ENCODE measurements at regions not wholly inside any gene's neighbourhood (a gene's known extent, or its start where the extent isn't known, plus 50 kb on each side); places are given as distances from the start of the nearest gene placed in this dataset.

- TF ChIP-seq, protein P1, sequence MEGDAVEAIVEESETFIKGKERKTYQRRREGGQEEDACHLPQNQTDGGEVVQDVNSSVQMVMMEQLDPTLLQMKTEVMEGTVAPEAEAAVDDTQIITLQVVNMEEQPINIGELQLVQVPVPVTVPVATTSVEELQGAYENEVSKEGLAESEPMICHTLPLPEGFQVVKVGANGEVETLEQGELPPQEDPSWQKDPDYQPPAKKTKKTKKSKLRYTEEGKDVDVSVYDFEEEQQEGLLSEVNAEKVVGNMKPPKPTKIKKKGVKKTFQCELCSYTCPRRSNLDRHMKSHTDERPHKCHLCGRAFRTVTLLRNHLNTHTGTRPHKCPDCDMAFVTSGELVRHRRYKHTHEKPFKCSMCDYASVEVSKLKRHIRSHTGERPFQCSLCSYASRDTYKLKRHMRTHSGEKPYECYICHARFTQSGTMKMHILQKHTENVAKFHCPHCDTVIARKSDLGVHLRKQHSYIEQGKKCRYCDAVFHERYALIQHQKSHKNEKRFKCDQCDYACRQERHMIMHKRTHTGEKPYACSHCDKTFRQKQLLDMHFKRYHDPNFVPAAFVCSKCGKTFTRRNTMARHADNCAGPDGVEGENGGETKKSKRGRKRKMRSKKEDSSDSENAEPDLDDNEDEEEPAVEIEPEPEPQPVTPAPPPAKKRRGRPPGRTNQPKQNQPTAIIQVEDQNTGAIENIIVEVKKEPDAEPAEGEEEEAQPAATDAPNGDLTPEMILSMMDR (IDR thresholded peaks at IDR 0.05), result peak; percentile 61 to 67 (median 65)
- no peak for TF ChIP-seq POLR2A (IDR thresholded peaks at IDR 0.05)
Observed at GRCh38 chr10:45249978-45250693, 65.3 kb downstream of the OR13A1 start.

Data from right lobe of liver (tissue), 4 donors.